ENCODE measurements at regions not wholly inside any gene's neighbourhood (a gene's known extent, or its start where the extent isn't known, plus 50 kb on each side); places are given as distances from the start of the nearest gene placed in this dataset.

DNA sequence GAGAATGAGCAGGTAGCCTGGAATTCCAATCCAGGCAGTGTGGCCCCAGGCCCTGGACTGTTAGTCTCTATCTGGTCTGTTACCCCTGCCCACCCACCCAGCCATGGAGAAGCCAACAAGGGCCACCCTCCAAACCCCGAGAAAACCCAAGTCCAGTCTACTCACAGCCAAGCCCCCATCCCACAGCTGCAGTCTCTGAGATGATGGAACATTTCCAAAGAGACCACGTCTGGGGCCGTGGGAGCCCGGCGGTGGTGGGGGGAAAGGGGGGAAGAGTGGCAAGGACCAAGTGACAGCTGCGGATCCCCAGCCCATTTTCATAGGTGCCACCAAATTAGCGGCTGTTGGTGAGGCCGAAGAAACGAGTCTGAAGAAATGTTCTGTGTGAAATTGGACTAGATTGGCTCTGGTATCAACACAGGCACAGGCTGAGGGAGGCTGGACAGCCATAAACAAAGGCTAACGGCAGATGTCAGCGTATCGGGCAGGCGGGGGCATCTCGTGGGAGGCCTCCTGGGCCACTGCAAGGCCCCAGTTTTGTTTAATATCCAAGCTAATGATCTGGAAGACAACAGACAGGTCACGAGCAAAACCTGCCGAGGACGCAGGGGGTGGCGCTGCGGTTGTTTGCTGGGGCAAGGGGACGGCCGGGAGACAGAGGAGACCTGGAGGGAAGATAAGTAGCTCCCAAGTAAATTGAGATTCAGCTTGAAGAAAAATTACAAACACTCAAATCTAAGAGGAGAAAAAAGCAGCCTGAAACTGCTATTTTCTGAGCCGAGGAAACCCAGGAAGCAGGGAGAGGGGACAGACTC lies 53.4 kb downstream of the RBFOX3 start:
- no peak overlapping the region for H3K4me3 Mint-ChIP-seq
- H3K9me3 Mint-ChIP-seq: peaks cover 23% of the 10 kb centered on the region
- H3K36me3 Mint-ChIP-seq: peaks cover 5% of the 10 kb centered on the region
- POLR2A ChIA-PET: no interaction called here
- ATAC-seq (no peak), DNase-seq (ENCODE audit: low spot score) (no peak)
- CTCF ChIA-PET: no interaction called here
- H3K27ac Mint-ChIP-seq: no peak overlapping the region
- H3K27me3 Mint-ChIP-seq (ENCODE audit: low read depth): no peaks in the 10 kb centered on the region
- TF ChIP-seq, protein P1, sequence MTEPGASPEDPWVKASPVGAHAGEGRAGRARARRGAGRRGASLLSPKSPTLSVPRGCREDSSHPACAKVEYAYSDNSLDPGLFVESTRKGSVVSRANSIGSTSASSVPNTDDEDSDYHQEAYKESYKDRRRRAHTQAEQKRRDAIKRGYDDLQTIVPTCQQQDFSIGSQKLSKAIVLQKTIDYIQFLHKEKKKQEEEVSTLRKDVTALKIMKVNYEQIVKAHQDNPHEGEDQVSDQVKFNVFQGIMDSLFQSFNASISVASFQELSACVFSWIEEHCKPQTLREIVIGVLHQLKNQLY (CRISPR knock-in tag; IDR thresholded peaks at IDR 0.05): no peak
- no peak for TF ChIP-seq ZNF138 (CRISPR knock-in tag; conservative IDR thresholded peaks at IDR 0.05)
- no peak for TF ChIP-seq ZNF232 (CRISPR knock-in tag; IDR thresholded peaks at IDR 0.05)
- TF ChIP-seq, protein P2, sequence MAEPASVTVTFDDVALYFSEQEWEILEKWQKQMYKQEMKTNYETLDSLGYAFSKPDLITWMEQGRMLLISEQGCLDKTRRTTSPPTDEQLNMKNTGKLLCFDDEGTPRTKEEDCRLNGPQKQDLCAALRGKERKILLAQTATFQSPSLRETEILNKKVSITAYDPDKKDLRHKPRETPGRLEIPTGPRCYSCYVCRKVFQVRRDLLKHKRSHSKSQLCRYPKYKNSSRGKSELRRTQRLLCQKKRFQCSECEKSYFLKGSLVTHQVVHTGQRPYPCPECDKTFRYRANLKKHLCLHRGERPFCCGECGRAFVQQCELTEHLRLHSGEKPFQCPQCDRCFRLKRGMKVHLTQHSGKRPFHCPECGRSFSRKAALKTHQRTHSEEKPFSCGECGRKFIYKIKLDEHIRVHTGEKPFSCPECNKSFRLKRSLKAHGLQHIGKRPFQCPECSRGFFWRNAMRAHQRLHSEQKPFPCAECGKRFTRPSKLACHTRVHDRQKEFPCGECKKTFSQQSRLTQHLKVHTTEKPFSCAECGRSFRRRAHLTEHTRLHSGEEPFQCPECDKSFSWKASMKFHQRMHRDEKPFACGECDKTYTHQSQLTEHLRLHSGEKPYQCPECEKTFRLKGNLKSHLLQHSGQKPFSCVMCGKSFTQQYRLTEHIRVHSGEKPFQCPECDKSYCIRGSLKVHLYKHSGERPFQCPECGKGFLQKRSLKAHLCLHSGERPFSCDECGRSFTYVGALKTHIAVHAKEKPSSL (CRISPR knock-in tag; conservative IDR thresholded peaks at IDR 0.05): no peak
- TF ChIP-seq, protein P3, sequence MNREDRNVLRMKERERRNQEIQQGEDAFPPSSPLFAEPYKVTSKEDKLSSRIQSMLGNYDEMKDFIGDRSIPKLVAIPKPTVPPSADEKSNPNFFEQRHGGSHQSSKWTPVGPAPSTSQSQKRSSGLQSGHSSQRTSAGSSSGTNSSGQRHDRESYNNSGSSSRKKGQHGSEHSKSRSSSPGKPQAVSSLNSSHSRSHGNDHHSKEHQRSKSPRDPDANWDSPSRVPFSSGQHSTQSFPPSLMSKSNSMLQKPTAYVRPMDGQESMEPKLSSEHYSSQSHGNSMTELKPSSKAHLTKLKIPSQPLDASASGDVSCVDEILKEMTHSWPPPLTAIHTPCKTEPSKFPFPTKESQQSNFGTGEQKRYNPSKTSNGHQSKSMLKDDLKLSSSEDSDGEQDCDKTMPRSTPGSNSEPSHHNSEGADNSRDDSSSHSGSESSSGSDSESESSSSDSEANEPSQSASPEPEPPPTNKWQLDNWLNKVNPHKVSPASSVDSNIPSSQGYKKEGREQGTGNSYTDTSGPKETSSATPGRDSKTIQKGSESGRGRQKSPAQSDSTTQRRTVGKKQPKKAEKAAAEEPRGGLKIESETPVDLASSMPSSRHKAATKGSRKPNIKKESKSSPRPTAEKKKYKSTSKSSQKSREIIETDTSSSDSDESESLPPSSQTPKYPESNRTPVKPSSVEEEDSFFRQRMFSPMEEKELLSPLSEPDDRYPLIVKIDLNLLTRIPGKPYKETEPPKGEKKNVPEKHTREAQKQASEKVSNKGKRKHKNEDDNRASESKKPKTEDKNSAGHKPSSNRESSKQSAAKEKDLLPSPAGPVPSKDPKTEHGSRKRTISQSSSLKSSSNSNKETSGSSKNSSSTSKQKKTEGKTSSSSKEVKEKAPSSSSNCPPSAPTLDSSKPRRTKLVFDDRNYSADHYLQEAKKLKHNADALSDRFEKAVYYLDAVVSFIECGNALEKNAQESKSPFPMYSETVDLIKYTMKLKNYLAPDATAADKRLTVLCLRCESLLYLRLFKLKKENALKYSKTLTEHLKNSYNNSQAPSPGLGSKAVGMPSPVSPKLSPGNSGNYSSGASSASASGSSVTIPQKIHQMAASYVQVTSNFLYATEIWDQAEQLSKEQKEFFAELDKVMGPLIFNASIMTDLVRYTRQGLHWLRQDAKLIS (CRISPR knock-in tag; IDR thresholded peaks at IDR 0.05; ENCODE audit: borderline replicate concordance): no peak
- no peaks in the 10 kb centered on the region for H3K4me1 Mint-ChIP-seq

DNA sequence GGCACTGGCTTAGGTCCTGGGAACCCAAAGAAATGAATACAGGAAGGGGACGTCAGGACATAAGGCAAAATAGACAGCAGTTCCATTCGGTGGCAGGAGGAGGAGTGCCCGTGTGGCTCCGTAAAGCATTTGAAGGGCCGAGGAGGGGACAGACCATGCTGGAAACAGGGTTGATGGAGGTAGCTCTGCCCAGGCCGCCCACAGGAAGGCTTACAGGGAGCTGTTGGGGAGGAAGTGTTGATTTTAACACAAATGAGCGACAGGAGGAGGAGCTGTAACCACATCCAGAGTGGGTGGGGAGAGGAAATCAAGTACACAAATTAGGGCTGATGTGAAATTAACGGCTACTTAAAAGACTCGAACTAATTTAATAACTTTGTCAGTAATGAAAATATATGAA lies 54.6 kb downstream of the RBFOX3 start:
- Mint-ChIP-seq H3K27ac (no peak overlapping the region), H3K27me3 (ENCODE audit: low read depth) (no peaks in the 10 kb centered on the region), H3K9me3 (peaks cover 32% of the 10 kb centered on the region), H3K4me3 (no peak overlapping the region), H3K36me3 (peaks cover 5% of the 10 kb centered on the region), H3K4me1 (no peaks in the 10 kb centered on the region)
- TF ChIP-seq, protein P4, sequence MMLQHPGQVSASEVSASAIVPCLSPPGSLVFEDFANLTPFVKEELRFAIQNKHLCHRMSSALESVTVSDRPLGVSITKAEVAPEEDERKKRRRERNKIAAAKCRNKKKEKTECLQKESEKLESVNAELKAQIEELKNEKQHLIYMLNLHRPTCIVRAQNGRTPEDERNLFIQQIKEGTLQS (CRISPR knock-in tag; conservative IDR thresholded peaks at IDR 0.05): no peak
- no peak for TF ChIP-seq MXD4 (CRISPR knock-in tag; IDR thresholded peaks at IDR 0.05; ENCODE audit: borderline replicate concordance)
- TF ChIP-seq, protein P5, sequence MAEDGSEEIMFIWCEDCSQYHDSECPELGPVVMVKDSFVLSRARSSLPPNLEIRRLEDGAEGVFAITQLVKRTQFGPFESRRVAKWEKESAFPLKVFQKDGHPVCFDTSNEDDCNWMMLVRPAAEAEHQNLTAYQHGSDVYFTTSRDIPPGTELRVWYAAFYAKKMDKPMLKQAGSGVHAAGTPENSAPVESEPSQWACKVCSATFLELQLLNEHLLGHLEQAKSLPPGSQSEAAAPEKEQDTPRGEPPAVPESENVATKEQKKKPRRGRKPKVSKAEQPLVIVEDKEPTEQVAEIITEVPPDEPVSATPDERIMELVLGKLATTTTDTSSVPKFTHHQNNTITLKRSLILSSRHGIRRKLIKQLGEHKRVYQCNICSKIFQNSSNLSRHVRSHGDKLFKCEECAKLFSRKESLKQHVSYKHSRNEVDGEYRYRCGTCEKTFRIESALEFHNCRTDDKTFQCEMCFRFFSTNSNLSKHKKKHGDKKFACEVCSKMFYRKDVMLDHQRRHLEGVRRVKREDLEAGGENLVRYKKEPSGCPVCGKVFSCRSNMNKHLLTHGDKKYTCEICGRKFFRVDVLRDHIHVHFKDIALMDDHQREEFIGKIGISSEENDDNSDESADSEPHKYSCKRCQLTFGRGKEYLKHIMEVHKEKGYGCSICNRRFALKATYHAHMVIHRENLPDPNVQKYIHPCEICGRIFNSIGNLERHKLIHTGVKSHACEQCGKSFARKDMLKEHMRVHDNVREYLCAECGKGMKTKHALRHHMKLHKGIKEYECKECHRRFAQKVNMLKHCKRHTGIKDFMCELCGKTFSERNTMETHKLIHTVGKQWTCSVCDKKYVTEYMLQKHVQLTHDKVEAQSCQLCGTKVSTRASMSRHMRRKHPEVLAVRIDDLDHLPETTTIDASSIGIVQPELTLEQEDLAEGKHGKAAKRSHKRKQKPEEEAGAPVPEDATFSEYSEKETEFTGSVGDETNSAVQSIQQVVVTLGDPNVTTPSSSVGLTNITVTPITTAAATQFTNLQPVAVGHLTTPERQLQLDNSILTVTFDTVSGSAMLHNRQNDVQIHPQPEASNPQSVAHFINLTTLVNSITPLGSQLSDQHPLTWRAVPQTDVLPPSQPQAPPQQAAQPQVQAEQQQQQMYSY (CRISPR knock-in tag; IDR thresholded peaks at IDR 0.05): no peak
- no peak for TF ChIP-seq ZNF396 (CRISPR knock-in tag; IDR thresholded peaks at IDR 0.05; ENCODE audit: borderline replicate concordance)
- TF ChIP-seq SMAD3 (CRISPR knock-in tag; IDR thresholded peaks at IDR 0.05; ENCODE audit: borderline replicate concordance): no peak
- TF ChIP-seq ELF4 (CRISPR knock-in tag; IDR thresholded peaks at IDR 0.05; ENCODE audit: low read depth): no peak
- TF ChIP-seq, protein P6, sequence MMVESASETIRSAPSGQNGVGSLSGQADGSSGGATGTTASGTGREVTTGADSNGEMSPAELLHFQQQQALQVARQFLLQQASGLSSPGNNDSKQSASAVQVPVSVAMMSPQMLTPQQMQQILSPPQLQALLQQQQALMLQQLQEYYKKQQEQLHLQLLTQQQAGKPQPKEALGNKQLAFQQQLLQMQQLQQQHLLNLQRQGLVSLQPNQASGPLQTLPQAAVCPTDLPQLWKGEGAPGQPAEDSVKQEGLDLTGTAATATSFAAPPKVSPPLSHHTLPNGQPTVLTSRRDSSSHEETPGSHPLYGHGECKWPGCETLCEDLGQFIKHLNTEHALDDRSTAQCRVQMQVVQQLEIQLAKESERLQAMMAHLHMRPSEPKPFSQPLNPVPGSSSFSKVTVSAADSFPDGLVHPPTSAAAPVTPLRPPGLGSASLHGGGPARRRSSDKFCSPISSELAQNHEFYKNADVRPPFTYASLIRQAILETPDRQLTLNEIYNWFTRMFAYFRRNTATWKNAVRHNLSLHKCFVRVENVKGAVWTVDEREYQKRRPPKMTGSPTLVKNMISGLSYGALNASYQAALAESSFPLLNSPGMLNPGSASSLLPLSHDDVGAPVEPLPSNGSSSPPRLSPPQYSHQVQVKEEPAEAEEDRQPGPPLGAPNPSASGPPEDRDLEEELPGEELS (CRISPR knock-in tag; IDR thresholded peaks at IDR 0.05): no peak
- no peak for DNase-seq (ENCODE audit: low spot score)
- ChIA-PET POLR2A (no interaction called here), CTCF (no interaction called here)
- no peak for ATAC-seq

Data from WTC11 (cell line).